Ovary (tissue), 7 donors: ENCODE measurements at regions not wholly inside any gene's neighbourhood (a gene's known extent, or its start where the extent isn't known, plus 50 kb on each side); places are given as distances from the start of the nearest gene placed in this dataset.

Source experiments
- DNase-seq, 5 donors: peaks; one replicate each; pipeline ENCODE4 v3.0.0-alpha.2; 2019 to 2020
- H3K27ac ChIP-seq, 2 donors: fragments of 200-600 bp; one replicate each; pipeline versions ENCODE4 v1.5.1 to v1.8.0; 2019 to 2022
- H3K27me3 ChIP-seq: fragments of 200-600 bp; one replicate; pipeline ENCODE4 v1.8.0; 2022
- H3K36me3 ChIP-seq: fragments of 200-600 bp; sonication (generic); one replicate; pipeline ENCODE4 v1.5.1; 2019
- H3K4me1 ChIP-seq: one replicate; pipeline ENCODE4 v1.8.1; 2013; ENCODE audit warnings: mild to moderate bottlenecking, moderate library complexity; ENCODE audit not compliant: insufficient read depth
- H3K4me3 ChIP-seq: fragments of 200-600 bp; sonication (generic); one replicate; pipeline ENCODE4 v1.5.1; 2017
- H3K9me3 ChIP-seq, 2 donors: fragments of 200-600 bp in 1 of 2; sonication (generic) in 1 of 2; one replicate each; pipeline versions ENCODE4 v1.5.1 to v1.8.1; 2013 to 2019; ENCODE audit warnings: mild to moderate bottlenecking in 1 of 2, moderate library complexity in 1 of 2
- CTCF ChIP-seq, 3 donors: fragments of 450-650 bp in 2 of 3; fragments of 200-600 bp in 1 of 3; IDR thresholded peaks; one replicate each; pipeline versions ENCODE4 v1.5.1 to v1.8.0; 2016 to 2022; ENCODE audit warnings: antibody characterized with exemption in 3 of 3, mild to moderate bottlenecking in 1 of 3
- EP300 ChIP-seq: sonication (generic); formaldehyde crosslinking; IDR thresholded peaks from one replicate; pipeline ENCODE4 v1.6.1; 2017; ENCODE audit warnings: antibody characterized with exemption
- POLR2A ChIP-seq: fragments of 450-650 bp; IDR thresholded peaks from one replicate; pipeline ENCODE4 v1.6.1; 2017; ENCODE audit warnings: antibody characterized with exemption, mild to moderate bottlenecking, moderate library complexity
- WGBS, 3 donors: extraction: QIAGEN DNeasy Blood & Tissue Kit in 1 of 3; methylation state at CpG; one replicate each; pipeline versions ENCODE4 v1.1.5 to v1.1.7; 2013 to 2017; 5-methylcytosine and 5-hydroxymethylcytosine counted together
- intact Hi-C, 4 donors: fragments of 100-400 bp; cut with DNase I; formaldehyde crosslinking; loops; one replicate each; pipeline versions ENCODE4 v1.11.0 to v1.15.1; 2022 to 2023
- donor health status: DM: no; HTN: no; CAD: no; lungs with moderate emphysema.
- donor health status: DM: no; HTN: no; CAD: no.
- donor health status: Bipolar disorder and iron deficiency.
- donor health status: DM: no; HTN: no; CAD: no.
- donor health status: DM: yes; HTN: yes; CAD: no.

GRCh38 chr11:19627566-19627965 is 85.1 kb upstream of the NAV2 start:
- Histone ChIP-seq H3K27ac (no peak overlapping the region), H3K27me3 (no peaks in the 10 kb centered on the region), H3K9me3 (no peaks in the 10 kb centered on the region), H3K4me3 (no peak overlapping the region), H3K36me3 (no peaks in the 10 kb centered on the region), H3K4me1 (no peaks in the 10 kb centered on the region)
- 69 to 91% (median 70%) methylated on average over 3 to 4 of the region's 4 CpGs for WGBS, 3 donors
- intact Hi-C loops, result no loop called here
- no peak for DNase-seq
- no peak for TF ChIP-seq CTCF (IDR thresholded peaks at IDR 0.05)
- no peak for TF ChIP-seq POLR2A
- TF ChIP-seq EP300, result no peak

GRCh38 chr11:19625438-19625837 is 87.2 kb upstream of the NAV2 start:
- Histone ChIP-seq H3K4me1 (no peaks in the 10 kb centered on the region), H3K36me3 (no peaks in the 10 kb centered on the region), H3K4me3 (no peak overlapping the region), H3K27me3 (no peaks in the 10 kb centered on the region), H3K27ac (no peak overlapping the region), H3K9me3 (no peaks in the 10 kb centered on the region)
- intact Hi-C loops, result no loop called here
- 71 to 86% (median 81%) methylated on average over 1 of the region's 1 CpG for WGBS, 3 donors
- no peak for TF ChIP-seq POLR2A
- no peak for TF ChIP-seq CTCF (IDR thresholded peaks at IDR 0.05)
- no peak for TF ChIP-seq EP300
- DNase-seq, result no peak

- intact Hi-C loops, result no loop called here
- Histone ChIP-seq H3K4me1 (peaks cover 6% of the 10 kb centered on the region), H3K27ac (no peak overlapping the region), H3K9me3 (no peaks in the 10 kb centered on the region), H3K4me3 (no peak overlapping the region), H3K27me3 (no peaks in the 10 kb centered on the region), H3K36me3 (no peaks in the 10 kb centered on the region)
- no peak for TF ChIP-seq EP300
- no peak for TF ChIP-seq CTCF (IDR thresholded peaks at IDR 0.05)
- no peak for TF ChIP-seq POLR2A
- 64 to 73% (median 72%) methylated on average over 4 of the region's 4 CpGs for WGBS, 3 donors
- DNase-seq, result no peak
Measured at GRCh38 chr11:19617696-19618523, 94.7 kb upstream of the NAV2 start.

GRCh38 chr11:19615341-19616183 is 97.1 kb upstream of the NAV2 start:
- no peak for DNase-seq
- Histone ChIP-seq H3K4me3 (no peak overlapping the region), H3K27ac (no peak overlapping the region), H3K36me3 (no peaks in the 10 kb centered on the region), H3K27me3 (no peaks in the 10 kb centered on the region), H3K4me1 (peaks cover 6% of the 10 kb centered on the region), H3K9me3 (no peaks in the 10 kb centered on the region)
- intact Hi-C loops, result no loop called here
- 52 to 58% (median 53%) methylated on average over 11 of the region's 11 CpGs for WGBS, 3 donors
- TF ChIP-seq CTCF (IDR thresholded peaks at IDR 0.05) (no peak), POLR2A (no peak)
